Endodermal cell (in vitro differentiated cells): ENCODE measurements at regions not wholly inside any gene's neighbourhood (a gene's known extent, or its start where the extent isn't known, plus 50 kb on each side); places are given as distances from the start of the nearest gene placed in this dataset.

Experiments used
- DNase-seq: peaks from one replicate; pipeline ENCODE4 v3.0.0-alpha.2; 2017
- H3K27ac ChIP-seq: 2 replicates; pipeline ENCODE4 v1.5.1; 2013; ENCODE audit warnings: mild to moderate bottlenecking, low read depth, low read length, moderate library complexity
- H3K27me3 ChIP-seq: 2 replicates; pipeline ENCODE4 v1.6.1; 2013; ENCODE audit warnings: mild to moderate bottlenecking, low read length, moderate library complexity; ENCODE audit not compliant: insufficient read depth, control insufficient read depth, poor library complexity, severe bottlenecking
- H3K36me3 ChIP-seq: 2 replicates; pipeline ENCODE4 v1.7.0; 2013; ENCODE audit warnings: mild to moderate bottlenecking, low read length, moderate library complexity; ENCODE audit not compliant: control insufficient read depth, insufficient read depth
- H3K4me1 ChIP-seq: one replicate; pipeline ENCODE4 v1.7.0; 2013; ENCODE audit warnings: low read length; ENCODE audit not compliant: control insufficient read depth, insufficient read depth
- H3K4me3 ChIP-seq: 2 replicates; pipeline ENCODE4 v1.5.1; 2013; ENCODE audit warnings: mild to moderate bottlenecking, low read length, moderate library complexity
- H3K9ac ChIP-seq: 2 replicates; pipeline ENCODE4 v1.6.1; 2013; ENCODE audit warnings: mild to moderate bottlenecking, low read length, moderate library complexity; ENCODE audit not compliant: poor library complexity, severe bottlenecking; ENCODE audit errors: extremely low read depth
- H3K9me3 ChIP-seq: 2 replicates; pipeline ENCODE4 v1.6.1; 2013; ENCODE audit warnings: mild to moderate bottlenecking, low read length, moderate library complexity; ENCODE audit not compliant: control insufficient read depth
- H3K27ac Mint-ChIP-seq: 2 replicates; pipeline ENCODE4 v1.8.0; 2020; ENCODE audit warnings: mixed read lengths
- H3K27me3 Mint-ChIP-seq: 2 replicates; pipeline ENCODE4 v1.8.0; 2021; ENCODE audit warnings: mild to moderate bottlenecking, mixed read lengths; ENCODE audit not compliant: insufficient read depth
- H3K36me3 Mint-ChIP-seq: 2 replicates; pipeline ENCODE4 v1.8.0; 2020; ENCODE audit warnings: low read depth, mixed read lengths
- H3K4me1 Mint-ChIP-seq: 2 replicates; pipeline ENCODE4 v1.8.0; 2020; ENCODE audit warnings: mixed read lengths
- H3K4me3 Mint-ChIP-seq: 2 replicates; pipeline ENCODE4 v1.8.0; 2020; ENCODE audit warnings: mild to moderate bottlenecking, moderate library complexity, mixed read lengths
- H3K9me3 Mint-ChIP-seq: 2 replicates; pipeline ENCODE4 v1.8.0; 2020; ENCODE audit warnings: mild to moderate bottlenecking, mixed read lengths
- WGBS, 2 experiments: methylation state at CpG; one replicate each; pipeline versions ENCODE4 v1.1.5 to v1.1.7; 2013; ENCODE audit warnings: missing lambda C conversion rate in 2 of 2, mixed read lengths in 1 of 2; ENCODE audit not compliant: insufficient coverage in 1 of 2, insufficient read length in 1 of 2; 5-methylcytosine and 5-hydroxymethylcytosine counted together
- TF ChIP-seq, protein P1 (sequence below): fragments of 200-600 bp; sonication (generic); conservative IDR thresholded peaks from 2 replicates; pipeline ENCODE4 v1.5.0; 2021; ENCODE audit warnings: antibody characterized with exemption, mild to moderate bottlenecking

DNA sequence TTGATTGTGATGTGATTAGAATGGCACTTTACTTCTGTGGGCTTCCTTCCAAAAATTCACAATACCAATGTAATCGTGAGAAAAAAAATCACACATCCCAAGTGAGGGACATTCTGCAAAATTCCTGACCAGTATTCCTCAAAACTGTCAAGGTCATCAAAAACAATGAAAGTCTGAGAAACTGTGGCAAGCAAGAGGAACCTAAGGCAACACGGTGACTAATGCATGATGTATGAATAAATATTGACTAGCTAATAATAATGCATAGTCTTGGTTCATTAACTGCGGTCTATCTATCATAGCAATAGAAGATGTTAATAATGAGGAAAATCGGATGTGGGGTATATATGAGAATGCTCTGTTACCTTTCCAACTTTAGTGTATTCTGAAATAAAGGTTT is 159.0 kb downstream of the RFC3 start:
- Histone ChIP-seq H3K27ac (no peak overlapping the region), H3K36me3 (no peaks in the 10 kb centered on the region), H3K9me3 (no peaks in the 10 kb centered on the region), H3K27me3 (no peaks in the 10 kb centered on the region), H3K9ac (no peak overlapping the region), H3K4me3 (no peak overlapping the region), H3K4me1 (no peaks in the 10 kb centered on the region)
- TF ChIP-seq, protein P1, sequence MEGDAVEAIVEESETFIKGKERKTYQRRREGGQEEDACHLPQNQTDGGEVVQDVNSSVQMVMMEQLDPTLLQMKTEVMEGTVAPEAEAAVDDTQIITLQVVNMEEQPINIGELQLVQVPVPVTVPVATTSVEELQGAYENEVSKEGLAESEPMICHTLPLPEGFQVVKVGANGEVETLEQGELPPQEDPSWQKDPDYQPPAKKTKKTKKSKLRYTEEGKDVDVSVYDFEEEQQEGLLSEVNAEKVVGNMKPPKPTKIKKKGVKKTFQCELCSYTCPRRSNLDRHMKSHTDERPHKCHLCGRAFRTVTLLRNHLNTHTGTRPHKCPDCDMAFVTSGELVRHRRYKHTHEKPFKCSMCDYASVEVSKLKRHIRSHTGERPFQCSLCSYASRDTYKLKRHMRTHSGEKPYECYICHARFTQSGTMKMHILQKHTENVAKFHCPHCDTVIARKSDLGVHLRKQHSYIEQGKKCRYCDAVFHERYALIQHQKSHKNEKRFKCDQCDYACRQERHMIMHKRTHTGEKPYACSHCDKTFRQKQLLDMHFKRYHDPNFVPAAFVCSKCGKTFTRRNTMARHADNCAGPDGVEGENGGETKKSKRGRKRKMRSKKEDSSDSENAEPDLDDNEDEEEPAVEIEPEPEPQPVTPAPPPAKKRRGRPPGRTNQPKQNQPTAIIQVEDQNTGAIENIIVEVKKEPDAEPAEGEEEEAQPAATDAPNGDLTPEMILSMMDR = no peak
- no peak for DNase-seq
- WGBS, 2 experiments = 94 to 97% methylated on average over 3 to 4 of the region's 4 CpGs
- no peaks in the 10 kb centered on the region for H3K27me3 Mint-ChIP-seq
- H3K4me1 Mint-ChIP-seq = no peaks in the 10 kb centered on the region
- H3K27ac Mint-ChIP-seq = no peak overlapping the region
- H3K9me3 Mint-ChIP-seq = no peaks in the 10 kb centered on the region
- H3K36me3 Mint-ChIP-seq = no peaks in the 10 kb centered on the region
- H3K4me3 Mint-ChIP-seq = no peak overlapping the region

DNA sequence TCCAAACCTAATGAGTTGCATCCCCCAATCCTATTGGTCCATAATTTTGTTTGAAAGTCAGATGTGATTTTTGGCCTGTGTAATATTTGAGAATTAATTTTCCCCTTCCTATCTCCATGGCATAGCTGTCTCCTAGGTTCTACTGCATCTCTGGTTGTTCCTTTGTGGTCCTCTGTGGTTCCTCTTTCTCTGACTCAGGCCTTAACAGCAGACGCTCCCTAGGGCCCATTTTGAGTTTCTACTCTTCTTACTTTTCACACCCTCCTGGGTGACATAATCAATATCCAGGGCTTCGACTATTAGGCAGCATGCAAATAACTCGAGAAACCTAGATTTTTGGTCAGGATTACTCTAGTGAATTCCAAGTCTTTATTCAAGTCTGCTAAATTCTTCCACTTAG is 160.7 kb downstream of the RFC3 start:
- Mint-ChIP-seq H3K4me1 (no peaks in the 10 kb centered on the region), H3K27me3 (no peaks in the 10 kb centered on the region), H3K4me3 (no peak overlapping the region), H3K9me3 (peaks cover 3% of the 10 kb centered on the region), H3K27ac (no peak overlapping the region), H3K36me3 (no peaks in the 10 kb centered on the region)
- no peaks in the 10 kb centered on the region for H3K36me3 ChIP-seq
- no peak overlapping the region for H3K4me3 ChIP-seq
- DNase-seq = no peak
- H3K27me3 ChIP-seq = no peaks in the 10 kb centered on the region
- no peaks in the 10 kb centered on the region for H3K9me3 ChIP-seq
- H3K9ac ChIP-seq = no peak overlapping the region
- WGBS, 2 experiments = 62 to 64% methylated on average over 3 of the region's 3 CpGs
- no peak overlapping the region for H3K27ac ChIP-seq
- TF ChIP-seq, protein P1 = no peak
- no peaks in the 10 kb centered on the region for H3K4me1 ChIP-seq

DNA sequence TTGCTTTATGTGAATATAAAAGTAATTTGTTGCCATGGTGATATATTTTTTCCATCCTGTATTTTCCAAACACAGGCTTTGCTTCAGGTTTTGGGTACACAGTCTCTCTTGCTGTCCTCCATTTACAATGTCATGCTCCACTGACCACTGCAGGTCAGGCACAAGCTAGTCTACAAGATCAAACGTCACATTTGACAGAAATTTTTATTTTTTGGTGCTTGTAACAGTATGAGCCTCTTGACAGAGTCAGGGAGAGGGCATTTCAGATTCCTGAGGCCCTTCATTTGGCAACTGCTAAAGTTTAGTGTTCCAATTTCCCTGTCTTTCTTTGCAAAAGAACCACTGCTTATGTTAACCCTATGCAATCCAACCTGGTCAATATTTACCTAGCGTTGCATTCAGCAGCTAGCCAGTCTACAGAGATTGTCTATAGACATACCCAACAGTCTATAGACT is 175.0 kb downstream of the RFC3 start:
- H3K27ac Mint-ChIP-seq = no peak overlapping the region
- H3K27me3 ChIP-seq = no peaks in the 10 kb centered on the region
- H3K4me3 Mint-ChIP-seq = no peak overlapping the region
- TF ChIP-seq, protein P1 = no peak
- H3K9ac ChIP-seq = no peak overlapping the region
- H3K36me3 ChIP-seq = no peaks in the 10 kb centered on the region
- no peak for DNase-seq
- no peaks in the 10 kb centered on the region for H3K9me3 Mint-ChIP-seq
- H3K9me3 ChIP-seq = no peaks in the 10 kb centered on the region
- H3K27me3 Mint-ChIP-seq = no peaks in the 10 kb centered on the region
- 68 to 86% methylated on average over 2 of the region's 2 CpGs for WGBS, 2 experiments
- no peak overlapping the region for H3K27ac ChIP-seq
- H3K36me3 Mint-ChIP-seq = no peaks in the 10 kb centered on the region
- H3K4me1 ChIP-seq = no peaks in the 10 kb centered on the region
- H3K4me1 Mint-ChIP-seq = no peaks in the 10 kb centered on the region
- H3K4me3 ChIP-seq = no peak overlapping the region
